KMS-11 (cell line): ENCODE measurements at regions not wholly inside any gene's neighbourhood (a gene's known extent, or its start where the extent isn't known, plus 50 kb on each side); places are given as distances from the start of the nearest gene placed in this dataset.

ENCODE experiments used
- H2AFZ ChIP-seq: fragments of 200-600 bp; sonication (generic); 2 replicates; pipeline ENCODE4 v1.6.1; 2016; ENCODE audit warnings: antibody characterized with exemption, mixed run types, low read depth
- H3K27ac ChIP-seq: fragments of 200-600 bp; sonication (generic); 2 replicates; pipeline ENCODE4 v1.6.1; 2016; ENCODE audit warnings: mild to moderate bottlenecking, mixed run types
- H3K27me3 ChIP-seq: fragments of 200-600 bp; sonication (generic); 2 replicates; pipeline ENCODE4 v1.6.1; 2017; ENCODE audit warnings: mild to moderate bottlenecking, low read depth, mixed run types, moderate library complexity; ENCODE audit not compliant: insufficient read depth
- H3K36me3 ChIP-seq: fragments of 200-600 bp; sonication (generic); 2 replicates; pipeline ENCODE4 v1.6.1; 2017; ENCODE audit warnings: mild to moderate bottlenecking, mixed run types; ENCODE audit not compliant: insufficient read depth
- H3K4me1 ChIP-seq: fragments of 200-600 bp; sonication (generic); 2 replicates; pipeline ENCODE4 v1.6.1; 2016; ENCODE audit warnings: mild to moderate bottlenecking, low read depth, mixed run types; ENCODE audit not compliant: poor library complexity, severe bottlenecking
- H3K4me2 ChIP-seq: fragments of 200-600 bp; sonication (generic); 2 replicates; pipeline ENCODE4 v1.7.0; 2016; ENCODE audit warnings: mild to moderate bottlenecking, mixed run types
- H3K4me3 ChIP-seq: fragments of 200-600 bp; sonication (generic); IDR thresholded peaks from 2 replicates; pipeline ENCODE4 v1.6.1; 2017; ENCODE audit warnings: low read depth, low read length, mixed read lengths; ENCODE audit not compliant: insufficient read depth
- H3K79me2 ChIP-seq: fragments of 200-600 bp; sonication (generic); 2 replicates; pipeline ENCODE4 v1.6.1; 2016; ENCODE audit warnings: low read depth, mixed run types; ENCODE audit not compliant: insufficient read depth
- H3K9ac ChIP-seq: fragments of 200-600 bp; sonication (generic); 2 replicates; pipeline ENCODE4 v1.6.1; 2016; ENCODE audit warnings: mild to moderate bottlenecking, mixed run types
- H4K20me1 ChIP-seq: fragments of 200-600 bp; sonication (generic); 2 replicates; pipeline ENCODE4 v1.6.1; 2016; ENCODE audit warnings: mild to moderate bottlenecking, mixed run types; ENCODE audit not compliant: insufficient read depth
- CTCF ChIP-seq: fragments of 200-600 bp; sonication (generic); conservative IDR thresholded peaks from 2 replicates; pipeline ENCODE4 v1.6.1; 2017; ENCODE audit warnings: low read depth, mild to moderate bottlenecking, antibody characterized with exemption, low read length, moderate library complexity, mixed read lengths

GRCh38 chr13:94936633-94937032 is 224.3 kb upstream of the SOX21 start:
- no peak overlapping the region for H3K27ac ChIP-seq
- no peak overlapping the region for H3K9ac ChIP-seq
- no peaks in the 10 kb centered on the region for H3K79me2 ChIP-seq
- no peaks in the 10 kb centered on the region for H3K27me3 ChIP-seq
- no peak for TF ChIP-seq CTCF
- no peak overlapping the region for H2AFZ ChIP-seq
- H3K4me3 ChIP-seq = no peak overlapping the region
- no peaks in the 10 kb centered on the region for H3K4me1 ChIP-seq
- no peaks in the 10 kb centered on the region for H4K20me1 ChIP-seq
- no peak overlapping the region for H3K4me2 ChIP-seq
- H3K36me3 ChIP-seq = no peaks in the 10 kb centered on the region

- H3K4me1 ChIP-seq = no peaks in the 10 kb centered on the region
- no peak for TF ChIP-seq CTCF
- no peak overlapping the region for H2AFZ ChIP-seq
- no peak overlapping the region for H3K4me2 ChIP-seq
- H3K27me3 ChIP-seq = no peaks in the 10 kb centered on the region
- H4K20me1 ChIP-seq = no peaks in the 10 kb centered on the region
- H3K27ac ChIP-seq = no peak overlapping the region
- no peaks in the 10 kb centered on the region for H3K79me2 ChIP-seq
- no peak overlapping the region for H3K9ac ChIP-seq
- H3K4me3 ChIP-seq = no peak overlapping the region
- H3K36me3 ChIP-seq = no peaks in the 10 kb centered on the region
Observed at GRCh38 chr13:94933936-94934335, 221.6 kb upstream of the SOX21 start.

- Histone ChIP-seq H3K4me2 (no peak overlapping the region), H3K27me3 (no peaks in the 10 kb centered on the region), H3K4me1 (no peaks in the 10 kb centered on the region), H2AFZ (no peak overlapping the region), H3K36me3 (no peaks in the 10 kb centered on the region), H3K27ac (no peak overlapping the region), H3K79me2 (no peaks in the 10 kb centered on the region), H3K9ac (no peak overlapping the region), H3K4me3 (no peak overlapping the region), H4K20me1 (no peaks in the 10 kb centered on the region)
- no peak for TF ChIP-seq CTCF
Observed at GRCh38 chr13:94933230-94933751, 220.9 kb upstream of the SOX21 start.

- Histone ChIP-seq H3K4me2 (no peak overlapping the region), H3K36me3 (no peaks in the 10 kb centered on the region), H3K4me1 (no peaks in the 10 kb centered on the region), H3K27ac (no peak overlapping the region), H2AFZ (no peak overlapping the region), H3K9ac (no peak overlapping the region), H3K4me3 (no peak overlapping the region), H4K20me1 (no peaks in the 10 kb centered on the region), H3K79me2 (no peaks in the 10 kb centered on the region), H3K27me3 (no peaks in the 10 kb centered on the region)
- no peak for TF ChIP-seq CTCF
Observed at GRCh38 chr13:94928127-94928775, 215.9 kb upstream of the SOX21 start.
